Gastroesophageal sphincter (tissue), 4 donors: ENCODE measurements at regions not wholly inside any gene's neighbourhood (a gene's known extent, or its start where the extent isn't known, plus 50 kb on each side); places are given as distances from the start of the nearest gene placed in this dataset.

ENCODE experiments used
- ATAC-seq: fragments of 150-250 bp; one replicate; pipeline ENCODE4 v1.9.1; 2016; ENCODE audit warnings: mild to moderate bottlenecking, moderate library complexity
- H3K27ac ChIP-seq, 4 donors: fragments of 200-600 bp; sonication (generic) in 3 of 4; 1 replicate in 3 of 4; 2 replicates in 1 of 4; pipeline ENCODE4 v1.5.1; 2016 to 2019
- H3K27me3 ChIP-seq: fragments of 200-600 bp; sonication (generic); one replicate; pipeline ENCODE4 v1.5.1; 2019
- H3K36me3 ChIP-seq, 2 donors: fragments of 200-600 bp; sonication (generic); one replicate each; pipeline ENCODE4 v1.5.1; 2019; ENCODE audit warnings: control low read depth in 1 of 2
- H3K4me1 ChIP-seq, 3 donors: fragments of 200-600 bp; sonication (generic); 1 replicate in 2 of 3; 2 replicates in 1 of 3; pipeline ENCODE4 v1.5.1; 2016 to 2019; ENCODE audit warnings: control low read depth in 2 of 3
- H3K4me3 ChIP-seq, 2 donors: fragments of 200-600 bp; sonication (generic); one replicate each; pipeline ENCODE4 v1.5.1; 2019; ENCODE audit warnings: mild to moderate bottlenecking in 1 of 2, moderate library complexity in 1 of 2
- H3K9me3 ChIP-seq, 3 donors: fragments of 200-600 bp; sonication (generic); one replicate each; pipeline ENCODE4 v1.5.1; 2017 to 2019; ENCODE audit warnings: control low read depth in 2 of 3
- CTCF ChIP-seq, 4 experiments: fragments of 200-600 bp in 2 of 4; fragments of 450-650 bp in 2 of 4; sonication (generic) in 1 of 4; IDR thresholded peaks; one replicate each; pipeline ENCODE4 v1.5.1; 2017 to 2019; ENCODE audit warnings: antibody characterized with exemption in 4 of 4, mild to moderate bottlenecking in 2 of 4, moderate library complexity in 2 of 4
- EP300 ChIP-seq: sonication (generic); formaldehyde crosslinking; IDR thresholded peaks from one replicate; pipeline ENCODE4 v1.6.1; 2017; ENCODE audit warnings: antibody characterized with exemption, mild to moderate bottlenecking
- POLR2A ChIP-seq, 2 donors: fragments of 450-650 bp; IDR thresholded peaks; one replicate each; pipeline ENCODE4 v1.6.1; 2017; ENCODE audit warnings: antibody characterized with exemption in 2 of 2, mild to moderate bottlenecking in 2 of 2, moderate library complexity in 1 of 2
- POLR2AphosphoS5 ChIP-seq: sonication (generic); formaldehyde crosslinking; IDR thresholded peaks from one replicate; pipeline ENCODE4 v1.6.1; 2017; ENCODE audit warnings: antibody characterized with exemption
- WGBS, 2 donors: methylation state at CpG; one replicate each; pipeline ENCODE4 v1.1.5; 2018; ENCODE audit warnings: low coverage in 1 of 2; 5-methylcytosine and 5-hydroxymethylcytosine counted together

- H3K9me3 ChIP-seq: no peaks in the 10 kb centered on the region
- TF ChIP-seq POLR2AphosphoS5 (no peak), POLR2A (IDR thresholded peaks at IDR 0.05) (no peak), EP300 (no peak), CTCF (IDR thresholded peaks at IDR 0.05) (no peak)
- no peaks in the 10 kb centered on the region for H3K4me1 ChIP-seq
- no peak overlapping the region for H3K4me3 ChIP-seq
- H3K36me3 ChIP-seq: no peaks in the 10 kb centered on the region
- no peak overlapping the region for H3K27ac ChIP-seq
- H3K27me3 ChIP-seq: no peaks in the 10 kb centered on the region
- WGBS, 2 donors: 76 to 83% methylated on average over 4 of the region's 4 CpGs
- no peak for ATAC-seq
Observed at GRCh38 chr4:125235971-125236370, 78.8 kb upstream of the FAT4 start.

- TF ChIP-seq EP300 (no peak), POLR2A (IDR thresholded peaks at IDR 0.05) (no peak), POLR2AphosphoS5 (no peak), CTCF (IDR thresholded peaks at IDR 0.05) (no peak)
- no peak overlapping the region for H3K27ac ChIP-seq
- no peaks in the 10 kb centered on the region for H3K9me3 ChIP-seq
- H3K27me3 ChIP-seq: no peaks in the 10 kb centered on the region
- H3K4me3 ChIP-seq: no peak overlapping the region
- 75 to 93% methylated on average over 1 of the region's 1 CpG for WGBS, 2 donors
- H3K36me3 ChIP-seq: no peaks in the 10 kb centered on the region
- ATAC-seq: no peak
- H3K4me1 ChIP-seq: no peaks in the 10 kb centered on the region
Observed at GRCh38 chr4:125231661-125232060, 83.1 kb upstream of the FAT4 start.

GRCh38 chr4:125229596-125230058, 85.1 kb upstream of the FAT4 start:
- ATAC-seq: no peak
- TF ChIP-seq POLR2A (IDR thresholded peaks at IDR 0.05): no peak
- no peak for TF ChIP-seq EP300
- no peak for TF ChIP-seq POLR2AphosphoS5
- no peak for TF ChIP-seq CTCF (IDR thresholded peaks at IDR 0.05)
- Histone ChIP-seq H3K4me1 (no peaks in the 10 kb centered on the region), H3K4me3 (no peak overlapping the region), H3K27me3 (no peaks in the 10 kb centered on the region), H3K36me3 (no peaks in the 10 kb centered on the region), H3K9me3 (no peaks in the 10 kb centered on the region), H3K27ac (no peak overlapping the region)
- WGBS, 2 donors: 100% methylated on average over 8 of the region's 35 CpGs; no CpG with 5 or more reads in 1 of the 2 donors

GRCh38 chr4:125225806-125226205, 88.9 kb upstream of the FAT4 start:
- Histone ChIP-seq H3K27ac (no peak overlapping the region), H3K4me1 (no peaks in the 10 kb centered on the region), H3K36me3 (no peaks in the 10 kb centered on the region), H3K9me3 (no peaks in the 10 kb centered on the region), H3K4me3 (no peak overlapping the region), H3K27me3 (no peaks in the 10 kb centered on the region)
- WGBS, 2 donors: 88 to 94% methylated on average over 2 of the region's 2 CpGs
- TF ChIP-seq EP300 (no peak), POLR2AphosphoS5 (no peak), CTCF (IDR thresholded peaks at IDR 0.05) (no peak), POLR2A (IDR thresholded peaks at IDR 0.05) (no peak)
- ATAC-seq: no peak

GRCh38 chr4:125200556-125200955, 114.2 kb upstream of the FAT4 start:
- WGBS, 2 donors: 83 to 100% methylated on average over 1 of the region's 1 CpG
- Histone ChIP-seq H3K4me1 (no peaks in the 10 kb centered on the region), H3K4me3 (no peak overlapping the region), H3K9me3 (no peaks in the 10 kb centered on the region), H3K36me3 (no peaks in the 10 kb centered on the region), H3K27ac (no peak overlapping the region), H3K27me3 (no peaks in the 10 kb centered on the region)
- no peak for ATAC-seq
- TF ChIP-seq EP300: no peak
